ENCODE measurements at regions not wholly inside any gene's neighbourhood (a gene's known extent, or its start where the extent isn't known, plus 50 kb on each side); places are given as distances from the start of the nearest gene placed in this dataset.

DNA sequence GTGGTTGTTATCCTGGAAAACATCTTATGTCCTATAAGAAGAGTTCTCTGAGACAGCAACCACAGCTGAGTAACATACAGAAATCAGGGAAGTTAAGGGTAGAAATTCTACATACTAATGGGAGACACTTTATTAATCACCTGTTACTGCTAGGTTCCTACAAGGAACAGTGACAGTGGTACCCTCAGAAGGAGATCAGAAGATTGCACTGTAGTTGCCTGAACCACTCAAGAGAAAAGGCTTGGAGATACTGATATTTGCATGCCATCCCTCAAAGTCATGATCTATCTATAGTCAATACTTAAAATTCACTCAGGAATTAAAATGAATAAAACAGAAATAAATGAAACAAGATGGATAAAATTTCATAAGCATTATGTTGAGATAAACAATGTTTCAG lies 136.0 kb downstream of the LMLN start:
- TF ChIP-seq, protein P1, sequence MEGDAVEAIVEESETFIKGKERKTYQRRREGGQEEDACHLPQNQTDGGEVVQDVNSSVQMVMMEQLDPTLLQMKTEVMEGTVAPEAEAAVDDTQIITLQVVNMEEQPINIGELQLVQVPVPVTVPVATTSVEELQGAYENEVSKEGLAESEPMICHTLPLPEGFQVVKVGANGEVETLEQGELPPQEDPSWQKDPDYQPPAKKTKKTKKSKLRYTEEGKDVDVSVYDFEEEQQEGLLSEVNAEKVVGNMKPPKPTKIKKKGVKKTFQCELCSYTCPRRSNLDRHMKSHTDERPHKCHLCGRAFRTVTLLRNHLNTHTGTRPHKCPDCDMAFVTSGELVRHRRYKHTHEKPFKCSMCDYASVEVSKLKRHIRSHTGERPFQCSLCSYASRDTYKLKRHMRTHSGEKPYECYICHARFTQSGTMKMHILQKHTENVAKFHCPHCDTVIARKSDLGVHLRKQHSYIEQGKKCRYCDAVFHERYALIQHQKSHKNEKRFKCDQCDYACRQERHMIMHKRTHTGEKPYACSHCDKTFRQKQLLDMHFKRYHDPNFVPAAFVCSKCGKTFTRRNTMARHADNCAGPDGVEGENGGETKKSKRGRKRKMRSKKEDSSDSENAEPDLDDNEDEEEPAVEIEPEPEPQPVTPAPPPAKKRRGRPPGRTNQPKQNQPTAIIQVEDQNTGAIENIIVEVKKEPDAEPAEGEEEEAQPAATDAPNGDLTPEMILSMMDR (IDR thresholded peaks at IDR 0.05) = no peak
- TF ChIP-seq EZH2 (IDR thresholded peaks at IDR 0.05) = no peak

Measured in neural progenitor cell (in vitro differentiated cells).